Breast epithelium (tissue), 4 donors: ENCODE measurements at regions not wholly inside any gene's neighbourhood (a gene's known extent, or its start where the extent isn't known, plus 50 kb on each side); places are given as distances from the start of the nearest gene placed in this dataset.

Experiments used
- DNase-seq, 2 donors: peaks; one replicate each; pipeline ENCODE4 v3.0.0-alpha.2; 2019; ENCODE audit warnings: low spot score in 2 of 2
- H3K27ac ChIP-seq, 2 donors: fragments of 200-600 bp; sonication (generic) in 1 of 2; one replicate each; pipeline ENCODE4 v1.5.1; 2016 to 2019; ENCODE audit warnings: mild to moderate bottlenecking in 1 of 2
- H3K27me3 ChIP-seq, 2 donors: fragments of 200-600 bp; sonication (generic) in 1 of 2; one replicate each; pipeline versions ENCODE4 v1.5.1 to v1.6.0; 2017 to 2019; ENCODE audit warnings: control low read depth in 1 of 2, mild to moderate bottlenecking in 1 of 2
- H3K36me3 ChIP-seq: fragments of 200-600 bp; one replicate; pipeline ENCODE4 v1.5.1; 2019
- H3K4me1 ChIP-seq, 2 donors: fragments of 200-600 bp; sonication (generic); one replicate each; pipeline ENCODE4 v1.5.1; 2016 to 2019; ENCODE audit warnings: control low read depth in 1 of 2
- H3K4me3 ChIP-seq, 3 donors: fragments of 200-600 bp; sonication (generic); 1 replicate in 2 of 3; 2 replicates in 1 of 3; pipeline ENCODE4 v1.5.1; 2016 to 2019; ENCODE audit warnings: mild to moderate bottlenecking in 3 of 3, moderate library complexity in 2 of 3
- H3K9me3 ChIP-seq, 2 donors: fragments of 200-600 bp; sonication (generic) in 1 of 2; one replicate each; pipeline ENCODE4 v1.5.1; 2016 to 2019; ENCODE audit warnings: control low read depth in 1 of 2
- CTCF ChIP-seq, 3 donors: fragments of 450-650 bp; IDR thresholded peaks; one replicate each; pipeline ENCODE4 v1.5.1; 2016 to 2017; ENCODE audit warnings: antibody characterized with exemption in 3 of 3, mild to moderate bottlenecking in 3 of 3, moderate library complexity in 3 of 3
- POLR2A ChIP-seq: fragments of 450-650 bp; IDR thresholded peaks from one replicate; pipeline ENCODE4 v1.6.1; 2016; ENCODE audit warnings: antibody characterized with exemption, mild to moderate bottlenecking, moderate library complexity
- POLR2AphosphoS5 ChIP-seq, 3 donors: sonication (generic); formaldehyde crosslinking; IDR thresholded peaks; one replicate each; pipeline ENCODE4 v1.6.1; 2017; ENCODE audit warnings: antibody characterized with exemption in 3 of 3
- intact Hi-C: fragments of 100-400 bp; cut with DNase I; formaldehyde crosslinking; loops from one replicate; pipeline ENCODE4 v1.15.1; 2023; ENCODE audit warnings: low total_unique reads

GRCh38 chr13:71046360-71047079, 820.5 kb downstream of the DACH1 start:
- no peaks in the 10 kb centered on the region for H3K36me3 ChIP-seq
- H3K27me3 ChIP-seq, result no peaks in the 10 kb centered on the region
- H3K9me3 ChIP-seq, result no peaks in the 10 kb centered on the region
- no peak overlapping the region for H3K4me3 ChIP-seq
- no peaks in the 10 kb centered on the region for H3K4me1 ChIP-seq
- TF ChIP-seq POLR2AphosphoS5 (IDR thresholded peaks at IDR 0.05) (no peak), CTCF (IDR thresholded peaks at IDR 0.05) (no peak), POLR2A (no peak)
- DNase-seq, result no peak
- intact Hi-C loops, result no loop called here
- H3K27ac ChIP-seq, result no peak overlapping the region

- H3K4me1 ChIP-seq, result no peaks in the 10 kb centered on the region
- no peak for DNase-seq
- H3K36me3 ChIP-seq, result no peaks in the 10 kb centered on the region
- H3K9me3 ChIP-seq, result no peaks in the 10 kb centered on the region
- no peaks in the 10 kb centered on the region for H3K27me3 ChIP-seq
- no peak overlapping the region for H3K27ac ChIP-seq
- H3K4me3 ChIP-seq, result no peak overlapping the region
- intact Hi-C loops, result no loop called here
- TF ChIP-seq POLR2AphosphoS5 (IDR thresholded peaks at IDR 0.05) (no peak), CTCF (IDR thresholded peaks at IDR 0.05) (no peak), POLR2A (no peak)
These were observed 821.9 kb downstream of the DACH1 start for GRCh38 chr13:71045101-71045500.

GRCh38 chr13:71039440-71039839, 827.6 kb downstream of the DACH1 start:
- intact Hi-C loops, result no loop called here
- no peak for DNase-seq

GRCh38 chr13:71034018-71034417, 833.0 kb downstream of the DACH1 start:
- intact Hi-C loops, result no loop called here

More at GRCh38 chr13:71039440-71039839, 827.6 kb downstream of the DACH1 start:
- no peak for TF ChIP-seq POLR2A
- TF ChIP-seq CTCF (IDR thresholded peaks at IDR 0.05), result no peak
- TF ChIP-seq POLR2AphosphoS5 (IDR thresholded peaks at IDR 0.05), result no peak
- no peaks in the 10 kb centered on the region for H3K36me3 ChIP-seq
- no peak overlapping the region for H3K4me3 ChIP-seq
- no peaks in the 10 kb centered on the region for H3K27me3 ChIP-seq
- H3K27ac ChIP-seq, result no peak overlapping the region
- no peaks in the 10 kb centered on the region for H3K4me1 ChIP-seq
- no peaks in the 10 kb centered on the region for H3K9me3 ChIP-seq

More at GRCh38 chr13:71034018-71034417, 833.0 kb downstream of the DACH1 start:
- H3K27me3 ChIP-seq, result no peaks in the 10 kb centered on the region
- H3K9me3 ChIP-seq, result no peaks in the 10 kb centered on the region
- DNase-seq, result no peak
- TF ChIP-seq POLR2A (no peak), CTCF (IDR thresholded peaks at IDR 0.05) (no peak), POLR2AphosphoS5 (IDR thresholded peaks at IDR 0.05) (no peak)
- H3K27ac ChIP-seq, result no peak overlapping the region
- no peak overlapping the region for H3K4me3 ChIP-seq
- no peaks in the 10 kb centered on the region for H3K4me1 ChIP-seq
- no peaks in the 10 kb centered on the region for H3K36me3 ChIP-seq
